VCaP (cell line): ENCODE measurements at regions not wholly inside any gene's neighbourhood (a gene's known extent, or its start where the extent isn't known, plus 50 kb on each side); places are given as distances from the start of the nearest gene placed in this dataset.
A peak's percentile ranks its signal among the peaks of the same experiment; 100 is the strongest.

Source experiments
- H3K27ac ChIP-seq: fragments of 450-650 bp; 2 replicates; pipeline ENCODE4 v1.5.1; 2017
- TF ChIP-seq, protein P1 (sequence below): fragments of 450-650 bp; conservative IDR thresholded peaks from 2 replicates; pipeline ENCODE4 v1.5.1; 2017; ENCODE audit warnings: mild to moderate bottlenecking, moderate library complexity

DNA sequence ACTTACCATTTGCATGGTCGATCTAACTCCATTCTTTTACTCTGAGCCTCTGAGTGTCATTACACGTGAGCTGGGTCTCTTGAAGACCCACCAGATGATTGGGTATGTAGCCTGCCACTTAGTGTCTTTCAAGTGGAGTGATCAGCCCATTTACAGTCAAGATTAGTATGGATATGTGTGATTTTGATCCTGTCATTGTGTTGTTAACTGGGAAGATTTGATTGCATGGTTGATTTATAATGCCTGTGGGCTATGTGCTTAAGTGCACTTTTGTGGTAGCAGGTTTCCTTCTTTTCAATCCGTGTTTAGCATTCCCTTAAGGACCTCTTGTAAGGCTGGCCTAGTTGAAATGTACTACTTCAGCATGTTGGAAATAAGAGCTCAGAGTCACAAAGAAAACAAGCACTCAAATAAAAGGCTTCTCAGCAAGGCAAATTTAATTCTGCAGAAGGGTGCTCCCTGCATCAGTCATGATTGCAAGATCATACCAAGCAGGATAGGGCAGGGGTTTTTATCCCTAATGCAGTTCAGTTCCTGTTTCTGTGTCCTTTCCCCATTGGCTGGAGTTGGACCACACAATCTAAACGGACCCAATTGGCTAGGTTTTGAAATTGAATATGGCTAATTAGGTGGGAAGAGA lies 230.7 kb upstream of the SYT4 start:
- no peak overlapping the region for H3K27ac ChIP-seq
- TF ChIP-seq, protein P1, sequence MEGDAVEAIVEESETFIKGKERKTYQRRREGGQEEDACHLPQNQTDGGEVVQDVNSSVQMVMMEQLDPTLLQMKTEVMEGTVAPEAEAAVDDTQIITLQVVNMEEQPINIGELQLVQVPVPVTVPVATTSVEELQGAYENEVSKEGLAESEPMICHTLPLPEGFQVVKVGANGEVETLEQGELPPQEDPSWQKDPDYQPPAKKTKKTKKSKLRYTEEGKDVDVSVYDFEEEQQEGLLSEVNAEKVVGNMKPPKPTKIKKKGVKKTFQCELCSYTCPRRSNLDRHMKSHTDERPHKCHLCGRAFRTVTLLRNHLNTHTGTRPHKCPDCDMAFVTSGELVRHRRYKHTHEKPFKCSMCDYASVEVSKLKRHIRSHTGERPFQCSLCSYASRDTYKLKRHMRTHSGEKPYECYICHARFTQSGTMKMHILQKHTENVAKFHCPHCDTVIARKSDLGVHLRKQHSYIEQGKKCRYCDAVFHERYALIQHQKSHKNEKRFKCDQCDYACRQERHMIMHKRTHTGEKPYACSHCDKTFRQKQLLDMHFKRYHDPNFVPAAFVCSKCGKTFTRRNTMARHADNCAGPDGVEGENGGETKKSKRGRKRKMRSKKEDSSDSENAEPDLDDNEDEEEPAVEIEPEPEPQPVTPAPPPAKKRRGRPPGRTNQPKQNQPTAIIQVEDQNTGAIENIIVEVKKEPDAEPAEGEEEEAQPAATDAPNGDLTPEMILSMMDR: no peak

GRCh38 chr18:43514747-43515146 lies 237.5 kb upstream of the SYT4 start:
- TF ChIP-seq, protein P1: no peak
- no peak overlapping the region for H3K27ac ChIP-seq

DNA sequence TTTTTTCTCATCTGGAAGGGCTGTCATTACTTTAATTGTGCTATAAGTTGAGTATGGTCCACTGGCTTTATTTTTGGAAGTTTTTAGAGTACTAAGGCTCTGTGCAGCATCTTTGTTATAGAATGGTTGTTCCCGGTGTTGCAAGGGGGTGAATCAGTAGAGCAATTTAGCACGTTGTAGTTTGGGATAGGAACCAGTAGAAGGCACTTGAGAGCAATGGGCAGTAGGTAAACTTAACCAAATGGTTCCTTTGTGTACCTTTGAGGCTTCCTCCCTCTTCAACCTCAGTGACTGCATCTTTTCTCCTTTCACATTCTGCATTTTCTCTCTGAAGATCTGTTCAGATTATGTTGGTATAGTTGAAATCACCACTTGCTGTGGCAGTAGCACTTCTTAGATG lies 238.2 kb upstream of the SYT4 start:
- TF ChIP-seq, protein P1: no peak

GRCh38 chr18:43524260-43524659 lies 247.0 kb upstream of the SYT4 start:
- no peak overlapping the region for H3K27ac ChIP-seq

More for the DNA sequence above, 238.2 kb upstream of the SYT4 start:
- no peak overlapping the region for H3K27ac ChIP-seq

GRCh38 chr18:43525169-43525568 lies 247.9 kb upstream of the SYT4 start:
- TF ChIP-seq, protein P1: no peak
- H3K27ac ChIP-seq: peak overlapping the region; percentile 51

More at GRCh38 chr18:43524260-43524659, 247.0 kb upstream of the SYT4 start:
- TF ChIP-seq, protein P1: no peak

GRCh38 chr18:43526426-43527145 lies 249.3 kb upstream of the SYT4 start:
- TF ChIP-seq, protein P1: no peak
- peak overlapping the region; percentile 51; the same call in 1 of the 2 replicates for H3K27ac ChIP-seq

DNA sequence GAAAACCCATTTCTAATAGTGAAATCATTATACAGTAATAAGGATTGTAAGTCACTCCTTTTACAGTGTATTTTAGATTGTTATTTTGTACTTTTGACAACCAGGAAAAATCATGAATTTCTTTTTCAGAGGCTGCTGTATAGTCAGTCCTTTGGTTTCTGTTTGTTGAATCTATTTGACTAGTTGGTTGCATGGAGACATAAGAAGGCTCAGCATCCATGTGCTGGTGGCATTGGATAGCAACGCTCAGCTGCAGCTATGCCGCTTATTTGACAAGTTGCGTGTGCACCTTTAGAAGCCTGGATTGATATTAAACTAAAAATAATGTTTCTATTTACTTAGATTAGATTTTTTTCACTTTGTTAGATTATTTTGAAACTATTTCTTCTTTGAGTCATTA lies 254.1 kb upstream of the SYT4 start:
- TF ChIP-seq, protein P1: no peak
- H3K27ac ChIP-seq: no peak overlapping the region
